CD4-positive, alpha-beta T cell (primary cell): ENCODE measurements at regions not wholly inside any gene's neighbourhood (a gene's known extent, or its start where the extent isn't known, plus 50 kb on each side); places are given as distances from the start of the nearest gene placed in this dataset.

Experiments used
- ATAC-seq: fragments of 200-7000 bp; cut with Tn5 transposase; one replicate; pipeline ENCODE4 v1.10.0; 2022; ENCODE audit warnings: mild to moderate bottlenecking; ENCODE audit not compliant: poor library complexity
- CTCF ChIA-PET: fragments of 350-600 bp; sonication (Branson Sonifier 250); formaldehyde crosslinking; loops from one replicate; lab custom pipeline; 2021; ENCODE audit warnings: antibody characterized with exemption, inconsistent platforms; lab: Charles Lee
- POLR2A ChIA-PET: fragments of 350-600 bp; sonication (Branson Sonifier 250); formaldehyde crosslinking; loops from one replicate; lab custom pipeline; 2021; ENCODE audit warnings: antibody characterized with exemption, inconsistent platforms; lab: Charles Lee
- DNase-seq, 14 experiments: peaks; one replicate each; pipeline ENCODE4 v3.0.0-alpha.2; 2013 to 2020; ENCODE audit warnings: mixed read lengths in 2 of 14
- H3K27ac ChIP-seq, 2 donors: one replicate each; pipeline versions ENCODE4 v1.5.1 to v1.7.0; 2013; ENCODE audit warnings: low read length in 2 of 2, low read depth in 1 of 2, mild to moderate bottlenecking in 1 of 2
- H3K27me3 ChIP-seq, 2 experiments: 1 replicate in 1 of 2; 2 replicates in 1 of 2; pipeline versions ENCODE4 v1.6.1 to v1.7.0; 2013; ENCODE audit warnings: low read length in 2 of 2, control low read depth in 1 of 2, mild to moderate bottlenecking in 1 of 2, moderate library complexity in 1 of 2; ENCODE audit not compliant: insufficient read depth in 2 of 2, control insufficient read depth in 1 of 2
- H3K36me3 ChIP-seq: one replicate; pipeline ENCODE4 v1.6.1; 2013; ENCODE audit warnings: low read length, control low read depth; ENCODE audit not compliant: insufficient read depth
- H3K4me1 ChIP-seq: one replicate; pipeline ENCODE4 v1.6.1; 2013; ENCODE audit warnings: low read length, control low read depth; ENCODE audit not compliant: insufficient read depth
- H3K4me3 ChIP-seq: one replicate; pipeline ENCODE4 v1.5.1; 2013; ENCODE audit warnings: mild to moderate bottlenecking, low read length, moderate library complexity
- H3K9me3 ChIP-seq, 2 experiments: 1 replicate in 1 of 2; 2 replicates in 1 of 2; pipeline versions ENCODE4 v1.6.1 to v1.7.0; 2013; ENCODE audit warnings: low read length in 2 of 2, mild to moderate bottlenecking in 2 of 2, control low read depth in 1 of 2, moderate library complexity in 1 of 2; ENCODE audit not compliant: control insufficient read depth in 1 of 2, insufficient read depth in 1 of 2
- H3K27ac Mint-ChIP-seq: one replicate; pipeline ENCODE4 v1.8.0; 2020; ENCODE audit warnings: mixed read lengths
- H3K27me3 Mint-ChIP-seq: one replicate; pipeline ENCODE4 v1.8.0; 2021; ENCODE audit warnings: mixed read lengths
- H3K36me3 Mint-ChIP-seq: one replicate; pipeline ENCODE4 v1.8.0; 2021; ENCODE audit warnings: low read depth, mixed read lengths
- H3K4me1 Mint-ChIP-seq: one replicate; pipeline ENCODE4 v1.8.0; 2021; ENCODE audit warnings: low read depth, mixed read lengths
- H3K4me3 Mint-ChIP-seq: one replicate; pipeline ENCODE4 v1.8.0; 2020; ENCODE audit warnings: mild to moderate bottlenecking, mixed read lengths
- H3K9me3 Mint-ChIP-seq: one replicate; pipeline ENCODE4 v1.8.0; 2020; ENCODE audit warnings: mixed read lengths
- intact Hi-C, 2 experiments: fragments of 100-400 bp; cut with DNase I in 1 of 2; cut with micrococcal nuclease in 1 of 2; formaldehyde crosslinking; loops; one replicate each; pipeline versions ENCODE4 v1.15.1 to v1.9.0; 2023 to 2025; cut with DNase I, micrococcal nuclease
- TF ChIP-seq, protein P1 (sequence below): fragments of 200-600 bp; IDR thresholded peaks from one replicate; pipeline ENCODE4 v1.8.0; 2022; ENCODE audit warnings: antibody characterized with exemption, mild to moderate bottlenecking

DNA sequence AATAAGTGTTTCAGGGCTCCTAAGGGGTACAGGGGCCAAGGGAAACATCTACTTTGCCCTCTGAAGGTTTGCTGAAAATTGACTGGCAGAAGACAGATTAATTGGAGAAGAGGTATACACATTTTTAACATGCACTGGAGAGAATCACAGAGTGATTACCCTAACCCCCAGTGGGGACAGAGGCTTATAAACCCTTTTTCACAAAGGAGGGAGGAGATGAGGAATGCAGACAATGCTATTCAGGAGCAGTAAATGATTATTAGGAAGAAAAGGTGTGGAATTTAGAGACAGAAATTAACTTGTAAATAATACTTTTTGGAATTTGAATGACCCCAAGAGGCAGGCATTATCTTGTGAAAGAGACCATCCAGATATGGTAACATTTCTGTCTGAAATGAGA, 582.4 kb upstream of the B3GAT1 start:
- CTCF ChIA-PET: no interaction called here
- Histone ChIP-seq H3K36me3 (no peaks in the 10 kb centered on the region), H3K27ac (no peak overlapping the region), H3K27me3 (no peaks in the 10 kb centered on the region), H3K9me3 (peaks cover 0 to 3% of the 10 kb centered on the region in 2 experiments), H3K4me1 (no peaks in the 10 kb centered on the region), H3K4me3 (no peak overlapping the region)
- Mint-ChIP-seq H3K4me3 (no peak overlapping the region), H3K4me1 (no peaks in the 10 kb centered on the region), H3K36me3 (no peaks in the 10 kb centered on the region), H3K27me3 (peaks cover 57% of the 10 kb centered on the region), H3K9me3 (no peaks in the 10 kb centered on the region), H3K27ac (no peak overlapping the region)
- ATAC-seq: no peak
- no peak for DNase-seq
- TF ChIP-seq, protein P1, sequence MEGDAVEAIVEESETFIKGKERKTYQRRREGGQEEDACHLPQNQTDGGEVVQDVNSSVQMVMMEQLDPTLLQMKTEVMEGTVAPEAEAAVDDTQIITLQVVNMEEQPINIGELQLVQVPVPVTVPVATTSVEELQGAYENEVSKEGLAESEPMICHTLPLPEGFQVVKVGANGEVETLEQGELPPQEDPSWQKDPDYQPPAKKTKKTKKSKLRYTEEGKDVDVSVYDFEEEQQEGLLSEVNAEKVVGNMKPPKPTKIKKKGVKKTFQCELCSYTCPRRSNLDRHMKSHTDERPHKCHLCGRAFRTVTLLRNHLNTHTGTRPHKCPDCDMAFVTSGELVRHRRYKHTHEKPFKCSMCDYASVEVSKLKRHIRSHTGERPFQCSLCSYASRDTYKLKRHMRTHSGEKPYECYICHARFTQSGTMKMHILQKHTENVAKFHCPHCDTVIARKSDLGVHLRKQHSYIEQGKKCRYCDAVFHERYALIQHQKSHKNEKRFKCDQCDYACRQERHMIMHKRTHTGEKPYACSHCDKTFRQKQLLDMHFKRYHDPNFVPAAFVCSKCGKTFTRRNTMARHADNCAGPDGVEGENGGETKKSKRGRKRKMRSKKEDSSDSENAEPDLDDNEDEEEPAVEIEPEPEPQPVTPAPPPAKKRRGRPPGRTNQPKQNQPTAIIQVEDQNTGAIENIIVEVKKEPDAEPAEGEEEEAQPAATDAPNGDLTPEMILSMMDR: no peak
- intact Hi-C loops: no loop called here
- POLR2A ChIA-PET: no interaction called here

DNA sequence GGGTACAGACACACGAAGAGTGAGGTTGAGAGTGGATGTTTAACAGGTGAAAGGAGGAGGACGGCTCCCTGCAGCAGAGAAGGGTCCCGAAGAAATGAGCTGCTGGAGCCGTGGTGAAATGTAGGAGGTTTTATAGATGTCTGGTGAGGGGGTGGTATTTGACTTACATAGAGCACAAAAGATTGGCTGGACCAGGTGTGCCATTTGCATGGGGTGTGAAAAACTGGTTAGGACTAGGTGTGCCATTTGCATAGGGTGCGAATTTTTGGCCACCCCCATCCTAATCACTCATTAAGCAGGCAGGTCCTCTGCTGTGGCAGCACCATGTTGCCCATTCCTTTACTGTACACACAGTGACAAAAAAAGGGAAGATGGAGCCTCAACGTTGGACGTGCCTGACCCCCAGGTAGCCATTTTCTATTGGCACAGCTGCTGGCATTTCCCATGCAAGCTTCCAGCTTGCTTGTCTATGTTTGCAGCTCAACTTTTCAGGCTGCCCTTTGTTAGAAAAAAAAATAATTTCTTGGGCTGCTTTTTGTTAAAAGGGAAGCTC, 581.7 kb upstream of the B3GAT1 start:
- H3K27ac Mint-ChIP-seq: no peak overlapping the region
- TF ChIP-seq, protein P1: no peak
- DNase-seq (no peak), ATAC-seq (no peak)
- Histone ChIP-seq H3K4me1 (no peaks in the 10 kb centered on the region), H3K27ac (no peak overlapping the region), H3K4me3 (no peak overlapping the region), H3K36me3 (no peaks in the 10 kb centered on the region), H3K9me3 (peaks cover 0 to 3% of the 10 kb centered on the region in 2 experiments), H3K27me3 (no peaks in the 10 kb centered on the region)
- no peaks in the 10 kb centered on the region for H3K4me1 Mint-ChIP-seq
- H3K4me3 Mint-ChIP-seq: no peak overlapping the region
- no peaks in the 10 kb centered on the region for H3K36me3 Mint-ChIP-seq
- ChIA-PET POLR2A (no interaction called here), CTCF (no interaction called here)
- peaks cover 56% of the 10 kb centered on the region for H3K27me3 Mint-ChIP-seq
- intact Hi-C loops: no loop called here
- no peaks in the 10 kb centered on the region for H3K9me3 Mint-ChIP-seq

DNA sequence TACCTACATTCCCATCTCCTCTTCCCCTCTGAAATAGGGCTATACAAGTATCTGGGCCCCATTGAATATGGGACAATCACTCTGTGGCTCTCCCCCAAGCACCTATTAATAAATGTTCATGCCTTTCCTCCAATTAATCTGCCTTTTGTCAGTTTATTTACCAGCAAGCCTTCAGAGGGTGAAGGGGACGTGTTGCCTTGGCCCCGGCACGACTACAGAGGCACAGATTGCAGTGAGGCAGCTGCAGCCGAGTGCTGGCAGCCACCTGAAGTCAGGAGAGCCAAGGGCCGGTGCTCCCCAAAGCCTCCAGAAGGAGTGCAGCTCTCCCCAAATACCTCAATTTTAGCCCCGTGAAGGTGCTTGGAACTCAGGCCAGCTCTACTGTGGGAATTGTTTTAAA, 580.9 kb upstream of the B3GAT1 start:
- TF ChIP-seq, protein P1: no peak
- H3K4me1 ChIP-seq: no peaks in the 10 kb centered on the region
- Mint-ChIP-seq H3K4me1 (no peaks in the 10 kb centered on the region), H3K36me3 (no peaks in the 10 kb centered on the region), H3K27ac (no peak overlapping the region), H3K4me3 (no peak overlapping the region), H3K9me3 (no peaks in the 10 kb centered on the region), H3K27me3 (peaks cover 54% of the 10 kb centered on the region)
- DNase-seq: no peak
- intact Hi-C loops: no loop called here
- ChIA-PET POLR2A (no interaction called here), CTCF (no interaction called here)
- H3K36me3 ChIP-seq: no peaks in the 10 kb centered on the region
- peaks cover 0 to 2% of the 10 kb centered on the region in 2 experiments for H3K27me3 ChIP-seq
- H3K9me3 ChIP-seq: peaks cover 0 to 3% of the 10 kb centered on the region in 2 experiments
- H3K27ac ChIP-seq: no peak overlapping the region
- no peak overlapping the region for H3K4me3 ChIP-seq
- no peak for ATAC-seq
